ENCODE measurements at regions not wholly inside any gene's neighbourhood (a gene's known extent, or its start where the extent isn't known, plus 50 kb on each side); places are given as distances from the start of the nearest gene placed in this dataset.

DNA sequence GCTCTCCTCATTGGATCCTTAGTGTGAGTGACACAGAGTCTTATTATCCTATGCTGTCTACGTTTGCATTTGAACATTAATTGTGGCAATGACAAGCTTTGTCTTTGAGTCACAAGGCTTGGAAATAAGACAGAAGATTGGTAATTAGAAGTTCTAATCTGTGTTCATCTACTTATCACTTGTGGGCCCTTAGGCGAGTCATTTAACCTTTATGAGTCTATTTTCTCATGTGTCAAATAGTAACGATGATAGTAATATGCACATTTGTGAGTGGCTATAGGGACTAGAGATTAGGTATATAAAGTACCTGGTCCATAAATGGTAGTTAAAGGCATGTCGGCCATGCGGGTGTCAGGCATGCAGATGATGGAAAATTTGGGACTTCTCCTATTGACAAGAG, 105.6 kb upstream of the NABP1 start:
- TF ChIP-seq CTCF (IDR thresholded peaks at IDR 0.05; ENCODE audit: low read depth, low read length) (no peak), POLR2A (IDR thresholded peaks at IDR 0.05; ENCODE audit: extremely low read depth, insufficient read length) (no peak)

Data from NB4 (cell line).